ENCODE measurements at regions not wholly inside any gene's neighbourhood (a gene's known extent, or its start where the extent isn't known, plus 50 kb on each side); places are given as distances from the start of the nearest gene placed in this dataset.

- TF ChIP-seq GATA2 (IDR thresholded peaks at IDR 0.05; ENCODE audit: low read depth, low read length), result no peak
- no peak for TF ChIP-seq GATA3 (IDR thresholded peaks at IDR 0.05; ENCODE audit: low read depth, low read length)
Observed at GRCh38 chr13:33616130-33616529, 201.8 kb upstream of the RFC3 start.
